ENCODE measurements at regions not wholly inside any gene's neighbourhood (a gene's known extent, or its start where the extent isn't known, plus 50 kb on each side); places are given as distances from the start of the nearest gene placed in this dataset.

DNA sequence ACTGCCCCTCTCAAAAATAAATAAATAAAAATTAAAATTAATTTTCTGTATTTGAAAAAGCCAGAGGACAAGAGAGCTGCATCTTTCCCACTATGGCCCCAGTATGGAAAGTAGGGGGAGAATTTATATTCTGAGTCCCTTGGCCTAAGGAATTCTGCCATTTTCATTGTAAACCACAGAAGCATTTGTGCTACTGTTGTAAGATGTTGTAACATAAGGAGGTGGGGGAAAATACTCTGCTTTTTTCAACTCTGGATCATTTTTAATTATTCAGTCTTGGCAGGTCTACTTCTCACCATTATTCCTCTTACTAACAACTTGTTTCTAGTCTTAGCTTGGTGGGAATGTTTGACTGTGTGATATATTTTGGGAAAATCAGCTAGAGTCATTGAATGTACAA is 52.3 kb upstream of the APC start:
- ATAC-seq (no peak), DNase-seq (no peak)
- CTCF ChIA-PET, result interaction anchor here (0.8 to 1.5 kb wide), 6 partner anchors 10 to 163 kb away, joined by 3 to 7 read pairs (median 3); no protein-coding TSS in a partner anchor
- H3K27me3 Mint-ChIP-seq, result peaks cover 26% of the 10 kb centered on the region
- H3K9me3 Mint-ChIP-seq, result peaks cover 4% of the 10 kb centered on the region
- POLR2A ChIA-PET, result interaction anchor here (1.1 kb wide), 1 partner anchor 23 kb away, joined by 4 read pairs; no protein-coding TSS in a partner anchor
- no peak overlapping the region for H3K4me3 Mint-ChIP-seq
- TF ChIP-seq, protein P1, sequence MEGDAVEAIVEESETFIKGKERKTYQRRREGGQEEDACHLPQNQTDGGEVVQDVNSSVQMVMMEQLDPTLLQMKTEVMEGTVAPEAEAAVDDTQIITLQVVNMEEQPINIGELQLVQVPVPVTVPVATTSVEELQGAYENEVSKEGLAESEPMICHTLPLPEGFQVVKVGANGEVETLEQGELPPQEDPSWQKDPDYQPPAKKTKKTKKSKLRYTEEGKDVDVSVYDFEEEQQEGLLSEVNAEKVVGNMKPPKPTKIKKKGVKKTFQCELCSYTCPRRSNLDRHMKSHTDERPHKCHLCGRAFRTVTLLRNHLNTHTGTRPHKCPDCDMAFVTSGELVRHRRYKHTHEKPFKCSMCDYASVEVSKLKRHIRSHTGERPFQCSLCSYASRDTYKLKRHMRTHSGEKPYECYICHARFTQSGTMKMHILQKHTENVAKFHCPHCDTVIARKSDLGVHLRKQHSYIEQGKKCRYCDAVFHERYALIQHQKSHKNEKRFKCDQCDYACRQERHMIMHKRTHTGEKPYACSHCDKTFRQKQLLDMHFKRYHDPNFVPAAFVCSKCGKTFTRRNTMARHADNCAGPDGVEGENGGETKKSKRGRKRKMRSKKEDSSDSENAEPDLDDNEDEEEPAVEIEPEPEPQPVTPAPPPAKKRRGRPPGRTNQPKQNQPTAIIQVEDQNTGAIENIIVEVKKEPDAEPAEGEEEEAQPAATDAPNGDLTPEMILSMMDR (IDR thresholded peaks at IDR 0.05), result no peak
- no peak overlapping the region for H3K27ac Mint-ChIP-seq
- intact Hi-C loops (cut with micrococcal nuclease), result no loop called here
- H3K4me1 Mint-ChIP-seq (ENCODE audit: low read depth), result no peaks in the 10 kb centered on the region
- H3K36me3 Mint-ChIP-seq (ENCODE audit: low read depth), result no peaks in the 10 kb centered on the region

DNA sequence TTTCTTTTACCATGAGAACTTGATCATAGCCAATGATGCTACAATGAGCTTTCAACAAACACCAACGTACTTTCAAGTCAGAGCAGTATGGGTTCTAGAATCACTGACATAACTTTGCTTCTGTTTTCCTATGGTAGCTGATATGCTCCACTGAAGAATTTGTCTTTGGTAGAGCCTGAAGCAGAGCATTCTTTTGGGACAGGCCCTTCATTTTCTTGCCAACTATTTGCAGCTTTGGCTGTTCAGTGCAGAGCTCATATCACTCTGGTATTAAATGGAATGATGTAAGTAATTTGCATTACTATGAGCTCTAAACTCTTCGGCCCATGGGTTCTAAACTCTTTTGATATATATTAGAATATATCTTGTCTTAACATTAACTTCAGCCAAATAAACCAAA is 51.8 kb upstream of the APC start:
- Mint-ChIP-seq H3K27me3 (peaks cover 29% of the 10 kb centered on the region), H3K27ac (no peak overlapping the region), H3K9me3 (peaks cover 4% of the 10 kb centered on the region), H3K4me1 (ENCODE audit: low read depth) (no peaks in the 10 kb centered on the region), H3K36me3 (ENCODE audit: low read depth) (no peaks in the 10 kb centered on the region), H3K4me3 (no peak overlapping the region)
- ATAC-seq, result no peak
- no peak for DNase-seq
- ChIA-PET CTCF (interaction anchor here (0.8 to 1.5 kb wide), 6 partner anchors 9 to 162 kb away, joined by 3 to 7 read pairs (median 3); no protein-coding TSS in a partner anchor), POLR2A (no interaction called here)
- intact Hi-C loops (cut with micrococcal nuclease), result no loop called here
- TF ChIP-seq, protein P1 (IDR thresholded peaks at IDR 0.05), result no peak

DNA sequence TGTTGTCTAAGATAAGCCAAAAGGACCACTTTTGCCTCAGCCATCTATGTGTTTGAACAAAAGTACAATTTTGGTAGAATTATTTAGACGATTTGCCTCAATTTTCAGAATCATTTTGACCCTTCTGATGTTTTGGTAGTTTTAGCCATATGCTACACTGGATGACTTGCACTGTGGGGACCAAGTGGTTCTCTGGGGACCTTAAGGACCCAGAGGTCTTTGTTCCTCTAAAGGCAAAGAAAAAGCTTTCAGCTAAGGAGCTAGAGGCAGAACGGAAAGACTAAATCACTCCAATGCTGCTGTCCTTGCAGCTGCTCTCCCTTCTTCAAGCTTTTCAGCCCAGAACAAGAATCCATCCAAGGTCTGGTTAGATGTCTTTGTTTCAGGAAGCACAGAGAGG is 51.0 kb upstream of the APC start:
- DNase-seq (no peak), ATAC-seq (no peak)
- H3K27ac Mint-ChIP-seq, result no peak overlapping the region
- H3K4me1 Mint-ChIP-seq (ENCODE audit: low read depth), result no peaks in the 10 kb centered on the region
- peaks cover 33% of the 10 kb centered on the region for H3K27me3 Mint-ChIP-seq
- ChIA-PET POLR2A (no interaction called here), CTCF (interaction anchor here (1.2 kb wide), 1 partner anchor 8 kb away, joined by 7 read pairs; no protein-coding TSS in a partner anchor)
- intact Hi-C loops (cut with micrococcal nuclease), result no loop called here
- peaks cover 4% of the 10 kb centered on the region for H3K9me3 Mint-ChIP-seq
- no peaks in the 10 kb centered on the region for H3K36me3 Mint-ChIP-seq (ENCODE audit: low read depth)
- H3K4me3 Mint-ChIP-seq, result no peak overlapping the region
- TF ChIP-seq, protein P1 (IDR thresholded peaks at IDR 0.05), result no peak

DNA sequence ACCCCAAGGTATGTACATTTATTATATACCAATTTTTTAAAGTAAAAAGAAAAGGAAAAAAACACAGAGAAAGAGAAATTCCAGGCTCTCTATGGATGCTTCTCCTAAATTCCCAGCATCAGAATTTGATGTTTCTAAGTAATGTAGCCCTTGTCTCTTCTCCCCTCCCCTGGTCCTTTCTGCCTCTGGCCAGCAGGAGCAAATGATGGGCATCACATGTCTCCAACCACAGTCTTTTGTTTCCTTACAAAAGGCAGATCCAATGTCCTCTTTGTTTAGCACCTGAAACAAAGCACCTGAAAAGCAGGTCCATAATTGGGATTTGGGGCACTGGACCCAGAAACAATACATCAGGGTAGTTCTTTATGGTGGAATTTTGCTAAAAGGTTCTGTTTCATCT is 50.4 kb upstream of the APC start:
- no peaks in the 10 kb centered on the region for H3K4me1 Mint-ChIP-seq (ENCODE audit: low read depth)
- H3K4me3 Mint-ChIP-seq, result no peak overlapping the region
- peaks cover 37% of the 10 kb centered on the region for H3K27me3 Mint-ChIP-seq
- DNase-seq, result no peak
- ATAC-seq, result no peak
- no peak overlapping the region for H3K27ac Mint-ChIP-seq
- intact Hi-C loops (cut with micrococcal nuclease), result no loop called here
- TF ChIP-seq, protein P1 (IDR thresholded peaks at IDR 0.05), result no peak
- no peaks in the 10 kb centered on the region for H3K36me3 Mint-ChIP-seq (ENCODE audit: low read depth)
- peaks cover 4% of the 10 kb centered on the region for H3K9me3 Mint-ChIP-seq
- ChIA-PET POLR2A (no interaction called here), CTCF (no interaction called here)
